C4-2B (cell line): ENCODE measurements at regions not wholly inside any gene's neighbourhood (a gene's known extent, or its start where the extent isn't known, plus 50 kb on each side); places are given as distances from the start of the nearest gene placed in this dataset.

Experiments used
- H3K27ac ChIP-seq: fragments of 450-650 bp; 2 replicates; pipeline ENCODE4 v1.5.1; 2017
- CTCF ChIP-seq: fragments of 450-650 bp; conservative IDR thresholded peaks from 2 replicates; pipeline ENCODE4 v1.5.1; 2017; ENCODE audit warnings: mild to moderate bottlenecking
- ZFX ChIP-seq: fragments of 450-650 bp; IDR thresholded peaks from 2 replicates; pipeline ENCODE4 v1.6.1; 2017

GRCh38 chr15:95475067-95475466 lies 855.4 kb upstream of the NR2F2 start:
- no peak overlapping the region for H3K27ac ChIP-seq
- TF ChIP-seq ZFX, result no peak
- no peak for TF ChIP-seq CTCF

GRCh38 chr15:95479308-95479707 lies 851.2 kb upstream of the NR2F2 start:
- TF ChIP-seq CTCF (no peak), ZFX (no peak)
- H3K27ac ChIP-seq, result no peak overlapping the region

DNA sequence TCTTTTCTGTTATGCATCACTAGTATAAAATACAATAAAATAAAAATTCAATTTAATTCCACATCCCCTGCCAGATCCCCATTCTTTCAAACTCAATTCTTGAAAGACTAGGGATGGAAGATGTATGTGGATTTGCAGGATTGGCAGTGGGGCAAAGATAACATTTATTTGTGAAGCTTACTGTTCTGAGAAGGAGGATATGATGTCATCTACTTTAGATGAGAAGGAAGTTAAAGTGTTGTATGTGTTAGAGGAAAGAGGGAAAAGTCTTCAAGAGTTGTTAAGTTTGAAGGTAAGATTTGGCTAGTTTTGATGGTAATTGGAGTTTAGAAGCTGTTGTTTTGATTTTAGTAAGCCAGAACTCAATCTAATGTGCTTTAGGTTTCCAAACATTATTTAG lies 845.1 kb upstream of the NR2F2 start:
- no peak for TF ChIP-seq ZFX
- no peak for TF ChIP-seq CTCF

DNA sequence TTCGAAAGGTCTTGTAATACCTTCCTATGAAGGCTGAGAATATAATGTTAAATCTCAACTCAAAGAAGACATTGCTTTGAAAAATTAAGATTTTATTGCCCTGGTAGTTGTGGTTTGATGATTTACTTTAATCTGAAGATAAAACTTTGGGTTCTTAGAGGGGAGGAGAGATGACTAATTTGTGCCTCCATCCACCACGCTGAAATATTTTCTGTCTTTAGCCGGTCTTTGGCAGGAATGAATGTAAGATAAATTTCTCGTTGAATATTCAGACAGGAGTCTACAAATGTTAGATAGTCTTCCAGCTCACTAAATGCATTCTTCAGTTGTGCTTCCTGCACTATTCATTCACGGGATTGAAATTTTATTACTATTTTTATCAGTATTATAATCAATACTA lies 844.3 kb upstream of the NR2F2 start:
- TF ChIP-seq CTCF, result no peak
- H3K27ac ChIP-seq, result no peak overlapping the region

More for the DNA sequence above, 845.1 kb upstream of the NR2F2 start:
- no peak overlapping the region for H3K27ac ChIP-seq

DNA sequence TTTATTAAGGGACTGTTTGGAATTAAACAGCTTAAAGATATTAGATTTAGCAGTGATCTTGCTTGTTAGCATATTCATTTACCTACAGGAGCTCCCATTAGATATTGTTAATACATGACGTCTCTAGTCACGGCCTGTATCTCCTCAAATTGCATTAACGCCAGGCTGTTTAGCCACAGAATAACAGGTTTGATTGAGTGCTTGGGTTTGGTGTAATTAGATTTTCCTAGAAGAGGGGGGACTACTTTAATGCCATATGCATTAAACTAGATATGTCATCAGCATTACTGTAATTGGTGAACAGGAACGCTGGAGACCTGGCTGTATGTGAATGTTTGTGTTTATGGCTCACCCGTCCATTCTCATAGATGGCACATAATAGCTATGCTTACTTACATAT lies 841.4 kb upstream of the NR2F2 start:
- no peak for TF ChIP-seq ZFX
- TF ChIP-seq CTCF, result no peak
- H3K27ac ChIP-seq, result no peak overlapping the region

DNA sequence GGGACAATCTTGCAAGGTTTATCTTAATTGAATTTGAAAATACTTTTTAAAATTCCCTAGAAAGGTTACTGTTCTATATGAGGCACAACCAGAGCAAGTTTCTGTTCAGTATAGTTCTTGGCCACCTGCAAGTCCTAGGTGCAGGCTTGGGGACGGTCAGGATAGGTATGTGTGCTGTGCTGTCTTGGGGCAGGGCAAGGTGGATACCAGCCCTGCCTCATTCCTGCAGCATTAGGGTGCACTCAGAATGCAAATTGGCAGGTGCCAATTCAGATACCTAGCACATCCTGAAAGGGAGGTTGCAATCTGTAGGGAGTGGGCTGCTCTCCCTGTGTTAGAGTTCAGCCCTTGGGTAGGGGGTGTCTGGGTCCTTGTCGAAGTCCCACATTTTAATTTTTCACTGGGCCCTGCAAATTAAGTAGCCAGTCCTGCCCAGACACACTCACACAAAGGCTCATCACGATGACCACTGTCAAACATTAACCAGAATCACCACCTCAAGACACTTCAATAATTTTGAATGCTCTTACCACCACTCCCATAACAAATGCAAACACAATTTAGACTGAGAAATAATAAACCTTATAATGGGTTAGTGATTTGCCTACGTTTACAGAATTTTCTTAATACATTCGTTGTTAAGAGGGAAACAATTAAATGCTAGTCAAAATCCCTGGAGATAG lies 838.0 kb upstream of the NR2F2 start:
- TF ChIP-seq CTCF (no peak), ZFX (no peak)
- H3K27ac ChIP-seq, result no peak overlapping the region

GRCh38 chr15:95494971-95495541 lies 835.4 kb upstream of the NR2F2 start:
- no peak overlapping the region for H3K27ac ChIP-seq
- TF ChIP-seq ZFX (no peak), CTCF (no peak)
